IMR-90 (cell line): ENCODE measurements at regions not wholly inside any gene's neighbourhood (a gene's known extent, or its start where the extent isn't known, plus 50 kb on each side); places are given as distances from the start of the nearest gene placed in this dataset.

ENCODE experiments used
- ATAC-seq: fragments of 200-7000 bp; cut with Tn5 transposase; 2 replicates; pipeline ENCODE4 v1.9.1; 2020; ENCODE audit warnings: low read depth, mild to moderate bottlenecking, moderate library complexity
- BruUV-seq: library from RNA; stranded (reverse); fragments of 400-500 nt; replicated peaks from 2 replicates; lab custom pipeline; 2021; lab: Mats Ljungman, UMichigan
- CTCF ChIA-PET: fragments of 300-600 bp; formaldehyde crosslinking; extraction: SDS; loops from one replicate; lab custom pipeline; 2021; ENCODE audit warnings: antibody characterized with exemption; lab: Yijun Ruan, JAX
- POLR2A ChIA-PET: fragments of 300-600 bp; sonication (Branson Sonifier 250); formaldehyde crosslinking; loops from one replicate; lab custom pipeline; 2022; ENCODE audit warnings: antibody characterized with exemption; ENCODE audit not compliant: unreplicated experiment; lab: Charles Lee
- DNase-seq: peaks from one replicate; pipeline ENCODE4 v3.0.0; 2013
- H2AFZ ChIP-seq: replicated peaks from 2 replicates; pipeline ENCODE3; 2013; ENCODE audit warnings: low read length, mild to moderate bottlenecking; ENCODE audit not compliant: poor library complexity
- H2AK5ac ChIP-seq: 2 replicates; pipeline ENCODE4 v1.6.1; 2013; ENCODE audit warnings: low read depth, low read length, inconsistent platforms
- H2AK9ac ChIP-seq: replicated peaks from 2 replicates; pipeline ENCODE3; 2013; ENCODE audit warnings: mild to moderate bottlenecking, low read depth, low read length, moderate library complexity; ENCODE audit not compliant: poor library complexity
- H2BK120ac ChIP-seq: 2 replicates; pipeline ENCODE4 v1.6.1; 2013; ENCODE audit warnings: low read depth, low read length, inconsistent platforms
- H2BK15ac ChIP-seq: 3 replicates; pipeline ENCODE4 v1.6.1; 2013; ENCODE audit warnings: low read depth, low read length, inconsistent platforms
- H2BK20ac ChIP-seq: 2 replicates; pipeline ENCODE4 v1.6.1; 2013; ENCODE audit warnings: low read depth, mild to moderate bottlenecking, inconsistent platforms, low read length, moderate library complexity
- H2BK5ac ChIP-seq: 2 replicates; pipeline ENCODE4 v1.6.1; 2013; ENCODE audit warnings: mild to moderate bottlenecking, low read depth, low read length, inconsistent platforms; ENCODE audit not compliant: poor library complexity, severe bottlenecking
- H3K14ac ChIP-seq: replicated peaks from 2 replicates; pipeline ENCODE4 v1.6.1; 2013; ENCODE audit warnings: low read depth, low read length, inconsistent platforms
- H3K18ac ChIP-seq: 2 replicates; pipeline ENCODE4 v1.6.1; 2013; ENCODE audit warnings: low read depth, low read length, control low read depth
- H3K23ac ChIP-seq: 2 replicates; pipeline ENCODE4 v1.6.1; 2013; ENCODE audit warnings: low read depth, low read length, inconsistent platforms
- H3K27ac ChIP-seq: 2 replicates; pipeline ENCODE4 v1.5.1; 2013; ENCODE audit warnings: mild to moderate bottlenecking, control low read depth, low read length; ENCODE audit not compliant: insufficient read depth
- H3K27me3 ChIP-seq: 2 replicates; pipeline ENCODE4 v1.6.1; 2013; ENCODE audit warnings: low read length; ENCODE audit not compliant: control insufficient read depth, insufficient read depth
- H3K36me3 ChIP-seq: 2 replicates; pipeline ENCODE4 v1.6.1; 2013; ENCODE audit warnings: low read length, mixed read lengths; ENCODE audit not compliant: control insufficient read depth, insufficient read depth
- H3K4ac ChIP-seq: 2 replicates; pipeline ENCODE4 v1.6.1; 2013; ENCODE audit warnings: low read depth, low read length, inconsistent platforms
- H3K4me1 ChIP-seq: 2 replicates; pipeline ENCODE4 v1.6.1; 2013; ENCODE audit warnings: low read length, mixed read lengths; ENCODE audit not compliant: control insufficient read depth, insufficient read depth
- H3K4me2 ChIP-seq: 2 replicates; pipeline ENCODE4 v1.6.1; 2013; ENCODE audit warnings: low read depth, mild to moderate bottlenecking, control low read depth, low read length, moderate library complexity
- H3K4me3 ChIP-seq: 2 replicates; pipeline ENCODE4 v1.5.1; 2013; ENCODE audit warnings: low read depth, mild to moderate bottlenecking, control low read depth, low read length, moderate library complexity; ENCODE audit not compliant: insufficient read depth
- H3K56ac ChIP-seq: 2 replicates; pipeline ENCODE4 v1.6.1; 2013; ENCODE audit warnings: low read length, inconsistent platforms; ENCODE audit not compliant: insufficient read depth; ENCODE audit errors: extremely low read depth
- H3K79me1 ChIP-seq, 2 experiments: 2 replicates each; pipeline ENCODE4 v1.6.1; 2013; ENCODE audit warnings: low read length in 2 of 2, inconsistent platforms in 1 of 2, low read depth in 1 of 2
- H3K9ac ChIP-seq: 2 replicates; pipeline ENCODE4 v1.6.1; 2013; ENCODE audit warnings: low read depth, low read length, control low read depth
- H3K9me1 ChIP-seq: 2 replicates; pipeline ENCODE4 v1.6.1; 2013; ENCODE audit warnings: low read length, inconsistent platforms; ENCODE audit not compliant: insufficient read depth
- H3K9me3 ChIP-seq: 2 replicates; pipeline ENCODE4 v1.6.1; 2013; ENCODE audit warnings: low read length; ENCODE audit not compliant: control insufficient read depth, insufficient read depth
- H4K20me1 ChIP-seq: 2 replicates; pipeline ENCODE4 v1.6.1; 2013; ENCODE audit warnings: low read length, inconsistent platforms; ENCODE audit not compliant: insufficient read depth
- H4K5ac ChIP-seq: 2 replicates; pipeline ENCODE4 v1.6.1; 2013; ENCODE audit warnings: mild to moderate bottlenecking, low read depth, low read length, control low read depth
- H4K8ac ChIP-seq, 2 experiments: 2 replicates each; pipeline ENCODE4 v1.6.1; 2013; ENCODE audit warnings: low read depth in 2 of 2, low read length in 2 of 2, control low read depth in 1 of 2, inconsistent platforms in 1 of 2
- H4K91ac ChIP-seq: 2 replicates; pipeline ENCODE4 v1.6.1; 2013; ENCODE audit warnings: low read depth, low read length, inconsistent platforms; ENCODE audit not compliant: insufficient read depth
- CEBPB ChIP-seq: IDR thresholded peaks from 2 replicates; pipeline ENCODE4 v1.6.1; 2012; ENCODE audit warnings: low read depth, low read length, improper control_type of control experiment
- CHD1 ChIP-seq: IDR thresholded peaks from 2 replicates; pipeline ENCODE4 v1.6.1; 2012; ENCODE audit warnings: low read depth, low read length, improper control_type of control experiment
- CTCF ChIP-seq: conservative IDR thresholded peaks from 2 replicates; pipeline ENCODE4 v1.5.1; 2012; ENCODE audit warnings: mild to moderate bottlenecking, low read depth, low read length, improper control_type of control experiment
- ELK1 ChIP-seq: fragments of 150-350 bp; IDR thresholded peaks from 2 replicates; pipeline ENCODE4 v1.6.1; 2016; ENCODE audit warnings: low read depth, mild to moderate bottlenecking, low read length, moderate library complexity, borderline replicate concordance
- MAZ ChIP-seq: IDR thresholded peaks from 2 replicates; pipeline ENCODE4 v1.6.1; 2012; ENCODE audit warnings: low read depth, mild to moderate bottlenecking, low read length, improper control_type of control experiment, moderate library complexity, borderline replicate concordance
- NFE2L2 ChIP-seq: fragments of 150-350 bp; IDR thresholded peaks from 2 replicates; pipeline ENCODE4 v1.6.1; 2016; ENCODE audit warnings: low read depth, mild to moderate bottlenecking, low read length
- dilution Hi-C: fragments of 300-500 bp; cut with HindIII; formaldehyde crosslinking; loops from one replicate; pipeline ENCODE4 v1.14.3; 2018; ENCODE audit warnings: low sequenced_read_pairs; ENCODE audit not compliant: unreplicated experiment
- in situ Hi-C: fragments of 300-500 bp; cut with MboI; formaldehyde crosslinking; loops from 3 replicates; pipeline ENCODE4 v1.14.3; 2019; ENCODE audit warnings: low sequenced_read_pairs, inconsistent platforms, mixed read lengths
- intact Hi-C: fragments of 100-400 bp; cut with micrococcal nuclease; formaldehyde crosslinking; loops from 2 replicates; pipeline ENCODE4 v1.10.0; 2022

- Histone ChIP-seq H2BK120ac (no peak overlapping the region), H2BK20ac (no peak overlapping the region), H3K9me1 (no peaks in the 10 kb centered on the region), H4K5ac (no peak overlapping the region), H3K4me3 (no peak overlapping the region), H3K4ac (no peak overlapping the region), H3K14ac (no peak overlapping the region), H2AK5ac (no peak overlapping the region), H2BK15ac (no peak overlapping the region), H4K20me1 (no peaks in the 10 kb centered on the region), H3K27me3 (no peaks in the 10 kb centered on the region; the same call in none of the 2 replicates), H3K36me3 (no peaks in the 10 kb centered on the region), H4K8ac (no peak overlapping the region), H3K18ac (no peak overlapping the region), H3K23ac (no peak overlapping the region), H2AK9ac (no peak overlapping the region), H2AFZ (no peak overlapping the region), H3K9ac (no peak overlapping the region), H3K4me2 (no peak overlapping the region), H2BK5ac (no peak overlapping the region), H3K56ac (no peak overlapping the region), H3K79me1 (no peaks in the 10 kb centered on the region), H3K4me1 (no peaks in the 10 kb centered on the region), H3K9me3 (no peaks in the 10 kb centered on the region), H3K27ac (no peak overlapping the region), H4K91ac (no peak overlapping the region)
- POLR2A ChIA-PET: no interaction called here
- dilution Hi-C loops: no loop called here
- intact Hi-C loops: no loop called here
- CTCF ChIA-PET: no interaction called here
- in situ Hi-C loops: no loop called here
- BruUV-seq: no TSS peak
- DNase-seq: no peak
- ATAC-seq: no peak
- TF ChIP-seq ELK1 (no peak), CHD1 (no peak), CEBPB (no peak), MAZ (no peak), NFE2L2 (no peak), CTCF (no peak)
Observed at GRCh38 chr10:6640433-6641040, 60.5 kb upstream of the PRKCQ start.
